GM21526 (cell line): ENCODE measurements at regions not wholly inside any gene's neighbourhood (a gene's known extent, or its start where the extent isn't known, plus 50 kb on each side); places are given as distances from the start of the nearest gene placed in this dataset.

Source experiments
- ATAC-seq: cut with Tn5 transposase; IDR thresholded peaks from one replicate; pipeline ENCODE4 v1.9.1; 2021; ENCODE audit warnings: moderate library complexity; ENCODE audit not compliant: unreplicated experiment, low FRiP score

DNA sequence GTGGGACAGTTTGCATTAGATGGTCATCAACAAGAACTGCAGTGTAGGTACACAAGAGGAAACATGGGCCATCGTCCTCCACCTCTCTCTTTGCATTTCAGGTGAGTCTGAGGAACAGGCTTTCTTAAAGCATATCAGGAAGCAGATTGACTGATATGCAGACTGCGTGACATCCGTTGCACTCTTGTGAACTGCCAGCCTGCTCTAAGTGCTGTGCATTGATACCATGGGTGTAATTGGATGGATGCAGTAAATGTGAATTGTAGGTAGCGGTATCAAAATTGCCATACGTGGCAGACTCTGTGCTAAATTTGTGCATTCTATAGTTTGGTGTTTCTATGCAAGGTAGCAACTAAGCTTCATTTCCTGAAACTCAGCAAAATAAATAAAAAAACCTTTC, 1008.3 kb downstream of the EFNB2 start:
- ATAC-seq: no peak

DNA sequence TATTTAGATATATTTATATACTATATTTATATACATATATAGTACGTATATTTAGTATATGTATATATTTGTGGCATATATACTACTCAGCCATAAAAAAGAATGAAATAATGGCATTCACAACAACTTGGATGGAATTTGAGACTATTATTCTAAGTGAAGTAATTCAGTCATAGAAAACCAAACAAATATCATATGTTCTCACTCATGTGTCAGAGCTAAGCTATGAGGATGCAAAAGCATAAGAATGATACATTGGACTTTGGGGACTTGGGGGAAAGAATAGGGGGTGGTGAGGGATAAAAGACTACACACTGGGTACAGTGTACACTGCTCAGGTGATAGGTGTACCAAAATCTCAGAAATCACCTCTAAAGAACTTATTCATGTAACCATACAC, 1015.7 kb downstream of the EFNB2 start:
- ATAC-seq: no peak

DNA sequence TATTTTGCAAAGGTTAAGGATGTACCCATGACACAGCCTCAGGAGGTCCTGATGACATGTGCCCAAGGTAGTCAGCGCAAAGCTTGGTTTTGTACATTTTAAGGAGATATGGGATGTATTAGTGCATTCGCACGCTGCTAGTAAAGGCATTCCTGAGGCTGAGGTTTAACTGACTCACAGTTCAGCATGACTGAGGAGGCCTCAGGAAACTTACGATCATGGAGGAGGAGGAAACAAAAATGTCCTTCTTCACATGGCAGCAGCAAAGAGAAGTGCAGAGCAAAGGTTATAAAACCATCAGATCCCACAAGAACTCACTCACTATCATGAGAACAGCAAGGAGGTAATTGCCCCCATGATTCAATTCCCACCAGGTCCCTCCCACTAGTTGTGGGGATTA, 1017.4 kb downstream of the EFNB2 start:
- ATAC-seq: no peak

DNA sequence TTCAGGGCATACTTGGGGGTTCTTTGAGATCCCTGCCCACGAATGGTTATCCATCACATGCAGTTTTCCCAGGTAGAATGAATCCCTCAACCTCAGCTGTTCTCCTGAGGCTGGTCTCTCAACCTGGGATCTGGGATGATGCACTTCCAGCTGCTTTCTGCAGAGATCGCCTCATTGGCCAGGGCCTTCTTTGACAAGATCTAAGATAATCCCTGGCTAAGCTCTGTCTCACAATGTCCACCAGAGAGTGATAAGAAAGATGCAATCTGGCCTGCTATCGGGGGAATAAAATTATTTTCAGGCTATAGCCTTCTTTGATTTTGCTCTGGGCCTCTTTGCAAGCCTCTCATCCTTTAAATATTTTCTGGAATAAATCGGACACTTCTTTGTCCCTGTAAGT, 1021.1 kb downstream of the EFNB2 start:
- no peak for ATAC-seq

DNA sequence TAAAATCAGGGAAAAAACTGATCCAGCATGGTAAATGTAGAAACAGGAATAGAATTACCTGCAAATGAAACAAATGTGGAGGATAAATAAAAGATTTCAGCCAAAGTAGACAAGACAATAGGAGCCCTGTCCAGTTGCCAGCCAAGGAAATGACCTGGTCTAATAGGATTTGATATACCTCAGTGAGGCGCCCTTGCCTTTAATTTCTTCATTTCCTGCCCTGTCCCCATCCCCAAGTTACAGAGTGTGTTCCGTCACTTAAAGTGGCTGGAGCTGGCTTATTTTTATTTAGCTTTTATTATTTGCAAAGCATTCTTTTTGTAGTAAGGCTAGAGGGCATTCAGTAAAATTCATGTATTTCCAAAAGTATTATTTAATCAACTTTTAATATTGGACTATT, 1022.0 kb downstream of the EFNB2 start:
- ATAC-seq: no peak

DNA sequence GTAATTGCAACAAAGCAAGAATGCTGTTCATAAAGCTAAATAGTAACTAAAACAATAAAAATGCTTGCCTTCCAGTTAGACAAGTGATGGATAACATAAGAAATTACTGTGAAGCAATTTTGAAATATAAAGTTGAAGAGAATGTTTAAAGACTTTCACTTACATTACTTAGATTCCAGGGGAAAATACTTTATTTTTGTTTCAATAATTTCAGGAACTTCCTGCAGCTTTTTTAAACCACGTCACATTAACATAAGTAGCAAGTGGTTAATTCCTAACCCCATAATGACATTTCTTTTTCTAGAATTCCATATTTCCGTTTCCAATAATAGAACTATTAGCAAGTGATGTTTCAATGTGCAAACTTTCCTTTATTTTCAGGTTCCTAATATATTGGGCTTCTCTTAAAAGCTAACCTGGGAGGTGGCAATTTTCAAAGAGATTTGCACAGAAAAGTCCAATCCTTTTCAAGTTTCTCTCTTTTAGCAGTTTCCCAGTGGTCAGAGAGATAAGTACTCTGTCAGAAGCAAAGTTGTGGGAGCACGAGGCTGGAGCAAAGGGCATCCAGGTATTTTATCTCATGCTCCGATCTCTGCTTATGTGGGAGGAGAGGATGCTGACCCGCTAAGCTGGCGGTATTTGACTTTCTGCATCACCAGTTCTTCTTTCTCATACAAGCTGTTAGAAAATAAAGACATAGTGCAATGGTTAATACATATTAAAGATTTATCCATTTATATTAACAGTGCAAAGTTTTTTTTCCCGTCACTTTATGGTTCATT, 1025.3 kb downstream of the EFNB2 start:
- no peak for ATAC-seq

DNA sequence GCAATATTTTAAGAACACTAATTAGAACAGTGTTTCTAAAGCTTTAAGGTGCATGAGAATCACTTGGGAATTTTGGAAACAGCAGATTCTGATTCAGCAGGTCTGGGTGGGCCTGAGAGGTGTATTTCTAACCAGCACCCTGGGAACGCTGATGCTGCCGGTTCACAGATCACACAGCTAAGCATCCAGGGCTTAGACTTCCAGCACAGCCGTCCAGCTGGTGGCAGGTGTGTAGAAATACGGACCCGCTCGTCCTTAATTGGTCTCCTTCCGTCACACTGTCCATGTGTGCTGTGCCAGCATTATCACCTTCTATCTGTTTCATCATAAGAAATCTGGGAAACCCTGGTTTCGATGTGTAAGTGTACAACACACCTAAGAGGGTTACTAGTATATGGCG, 1029.0 kb downstream of the EFNB2 start:
- ATAC-seq: no peak

DNA sequence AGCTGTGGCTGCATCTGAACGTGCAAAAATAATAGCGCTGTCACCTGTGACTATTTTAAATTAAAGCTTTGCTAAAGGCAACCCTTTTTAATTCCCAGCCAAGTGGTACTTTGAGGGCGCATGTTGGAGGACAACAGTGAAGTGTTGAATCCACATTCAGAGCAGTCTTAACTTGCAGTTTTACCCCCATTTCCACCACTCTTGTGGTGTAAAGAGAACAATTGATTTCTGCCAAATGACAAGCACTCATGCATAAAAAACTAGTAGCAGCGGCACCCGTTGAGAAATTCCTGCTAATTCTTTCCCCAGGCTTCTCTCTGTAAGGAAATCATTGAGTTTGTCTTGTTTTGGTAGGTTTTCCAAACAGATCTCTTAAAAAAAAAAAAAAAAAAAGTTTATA, 1033.3 kb downstream of the EFNB2 start:
- ATAC-seq: no peak

DNA sequence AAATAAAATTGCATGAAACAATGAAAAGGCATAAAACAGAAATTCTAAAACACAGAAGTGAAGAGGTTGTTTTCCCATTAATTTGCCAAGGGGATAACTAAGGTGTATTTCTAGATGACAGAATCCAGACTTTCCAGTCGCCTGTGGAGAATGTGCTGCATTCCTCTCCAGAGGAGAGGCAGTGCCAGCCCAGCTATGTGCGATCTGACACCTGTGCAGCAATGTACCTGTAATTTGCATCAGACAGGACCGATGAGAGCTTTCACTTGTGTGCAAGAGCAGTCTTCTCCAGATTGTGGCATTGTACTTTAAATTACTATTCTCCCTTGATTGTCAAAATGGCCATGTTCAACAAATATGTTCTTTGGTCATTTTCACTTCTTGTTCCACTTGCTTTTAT, 1037.9 kb downstream of the EFNB2 start:
- ATAC-seq: no peak

DNA sequence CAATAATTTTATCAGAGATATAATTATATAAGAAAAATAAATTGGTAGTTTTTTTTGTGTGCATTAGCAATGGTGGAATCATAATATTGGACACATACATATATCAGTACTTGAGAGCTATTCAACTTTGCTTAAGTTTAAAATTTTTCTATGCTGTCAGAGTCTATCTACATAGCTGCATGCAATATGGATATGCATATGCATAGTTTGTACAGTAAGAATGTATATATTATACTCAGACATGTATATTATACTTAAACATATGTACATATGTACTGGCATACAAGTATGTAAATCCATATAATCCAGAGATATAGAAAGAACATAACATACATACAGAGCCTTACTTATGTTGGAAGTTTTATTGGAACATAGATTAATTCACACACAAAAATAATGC, 1043.2 kb downstream of the EFNB2 start:
- no peak for ATAC-seq

DNA sequence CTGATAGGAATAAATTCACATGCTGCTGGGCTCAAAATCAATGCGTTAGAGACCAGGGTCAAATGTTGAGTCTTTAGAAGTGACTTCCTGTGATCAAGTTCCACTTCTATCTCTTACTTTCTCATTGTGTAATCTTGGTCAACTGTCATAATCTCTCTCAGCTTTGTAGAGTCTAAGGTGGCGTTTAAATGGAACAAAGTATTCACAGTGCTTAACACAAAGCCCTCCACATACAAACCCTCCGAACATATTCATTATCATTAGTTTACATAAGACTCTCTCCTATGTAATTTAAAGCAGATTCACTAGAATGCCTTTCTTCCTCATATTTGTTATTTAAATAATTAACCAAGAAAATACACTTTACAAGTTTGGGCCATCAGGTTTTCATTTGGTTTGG, 1044.1 kb downstream of the EFNB2 start:
- no peak for ATAC-seq

DNA sequence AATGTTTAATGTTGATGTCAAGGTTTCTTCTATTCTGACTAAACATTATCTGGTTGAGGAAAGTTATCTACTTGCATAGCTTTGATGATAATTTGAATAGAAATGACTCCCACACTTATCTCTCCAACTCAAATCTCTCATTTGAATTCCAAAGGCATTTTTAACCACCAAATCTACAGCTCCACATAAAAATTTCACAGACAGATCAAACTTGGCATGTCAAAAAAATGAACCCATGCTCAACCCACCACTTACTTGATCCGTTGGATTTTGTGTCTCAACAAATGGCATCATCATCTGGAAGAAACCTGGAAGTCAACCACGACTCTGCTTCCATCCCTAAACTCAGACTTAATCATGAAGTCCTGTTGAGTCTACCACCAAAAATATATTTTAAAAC, 1050.4 kb downstream of the EFNB2 start:
- no peak for ATAC-seq

DNA sequence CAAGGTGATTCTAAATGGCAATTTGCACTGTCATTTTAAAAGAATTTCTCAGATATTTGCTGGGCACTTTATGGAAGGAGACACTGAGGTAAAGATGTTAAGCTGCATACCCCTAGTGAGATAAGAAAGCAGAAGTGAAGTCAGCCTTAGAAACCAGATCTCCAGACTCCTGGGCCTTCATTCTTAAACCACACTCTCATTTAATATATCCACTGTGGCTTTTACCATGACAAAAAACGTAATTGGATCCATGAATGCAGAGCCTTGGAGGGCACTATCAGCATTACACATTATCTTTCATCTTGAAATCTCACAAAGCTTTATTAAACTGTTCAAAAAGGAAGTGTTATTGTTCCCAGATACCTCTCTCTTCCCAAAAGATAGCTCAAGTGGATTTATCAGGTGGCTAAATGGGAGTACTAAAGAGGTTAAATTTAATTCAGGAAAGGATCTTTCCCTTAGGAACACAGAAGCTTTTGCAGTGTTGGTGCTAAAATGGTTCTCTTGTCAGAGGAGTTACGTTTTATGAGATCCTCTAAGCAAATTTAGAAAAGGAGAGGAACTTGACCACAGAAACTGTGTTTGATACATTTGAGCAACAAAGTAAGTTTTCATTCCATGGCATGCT, 1060.4 kb downstream of the EFNB2 start:
- ATAC-seq: no peak

DNA sequence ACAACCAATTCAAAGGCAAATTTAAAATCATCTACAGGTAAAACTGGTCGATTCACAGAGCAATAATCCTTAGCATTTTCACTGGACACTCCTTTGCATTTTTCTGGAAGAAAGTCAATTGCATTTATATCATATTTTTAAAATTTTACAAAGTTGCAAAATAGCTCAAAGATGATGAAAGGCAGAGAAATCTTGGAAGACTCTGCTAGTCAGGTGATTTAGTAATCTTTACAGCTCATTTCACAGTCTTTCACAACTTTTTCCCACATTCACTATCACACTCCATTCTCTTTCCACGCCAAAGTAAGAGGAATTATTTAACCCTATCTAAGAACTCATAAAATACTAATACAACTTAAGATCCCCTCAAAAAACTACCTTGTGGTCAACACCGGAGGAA, 1063.8 kb downstream of the EFNB2 start:
- ATAC-seq: no peak

DNA sequence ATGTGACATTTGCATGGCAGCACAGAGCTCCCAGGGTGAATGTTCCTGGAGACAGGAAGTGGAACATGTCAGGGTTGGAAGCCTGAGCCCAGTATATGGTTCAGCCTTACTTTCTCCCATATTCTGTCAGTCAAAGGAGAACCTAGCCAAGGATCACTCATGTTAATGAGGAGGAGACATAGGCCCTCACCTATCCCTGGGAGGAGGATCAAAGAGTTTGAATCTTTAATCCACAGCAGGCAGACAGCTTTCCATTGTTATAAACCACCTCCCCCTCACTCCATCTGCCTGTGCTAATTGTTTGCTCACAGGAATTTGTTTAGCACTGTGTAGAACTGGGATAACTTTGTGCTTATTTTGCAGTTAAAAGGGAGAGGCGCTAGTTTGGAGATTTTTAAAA, 1069.1 kb downstream of the EFNB2 start:
- ATAC-seq: no peak

DNA sequence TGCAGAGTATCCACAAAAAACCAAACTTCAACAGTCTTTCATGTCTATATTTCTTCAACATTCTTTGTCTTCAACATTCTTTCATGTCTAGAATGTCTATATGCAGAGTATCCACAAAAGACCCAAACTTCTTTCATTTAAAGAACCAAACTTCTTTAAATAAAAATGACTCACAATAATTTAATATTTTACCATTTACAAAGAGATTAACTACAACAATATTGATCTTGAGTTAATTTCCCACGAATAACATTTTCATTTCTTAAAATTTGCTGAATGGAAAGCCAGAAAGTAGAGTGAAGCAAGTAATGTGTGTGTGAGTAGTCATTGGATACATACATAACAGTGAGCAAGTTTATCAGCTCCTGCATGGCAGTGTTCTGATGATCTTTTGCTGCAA, 1069.7 kb downstream of the EFNB2 start, which contains the start of gene DAOA:
Gene DAOA, plus strand, starts transcription at position 301 of the 400 bp plus-strand sequence.
- ATAC-seq: no peak

DNA sequence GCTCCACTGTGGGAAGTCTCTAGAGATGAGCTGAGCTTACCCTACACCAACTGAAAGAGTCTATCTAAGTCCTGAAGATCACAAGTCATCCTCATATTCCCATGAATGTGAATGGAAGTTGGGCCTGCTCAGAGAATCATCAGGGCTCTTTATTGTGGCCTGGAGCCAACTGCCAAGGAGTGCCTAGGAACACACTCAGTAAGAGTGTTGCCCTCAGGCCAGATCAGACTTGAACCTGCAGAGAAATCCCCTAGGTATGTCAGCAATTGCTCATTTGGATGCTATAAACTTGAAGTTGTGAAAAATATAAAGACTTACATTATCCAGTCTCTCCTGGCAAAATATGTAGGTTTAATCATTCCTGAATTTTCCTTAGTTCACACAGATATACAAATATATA, 1070.2 kb downstream of the EFNB2 start:
- no peak for ATAC-seq

DNA sequence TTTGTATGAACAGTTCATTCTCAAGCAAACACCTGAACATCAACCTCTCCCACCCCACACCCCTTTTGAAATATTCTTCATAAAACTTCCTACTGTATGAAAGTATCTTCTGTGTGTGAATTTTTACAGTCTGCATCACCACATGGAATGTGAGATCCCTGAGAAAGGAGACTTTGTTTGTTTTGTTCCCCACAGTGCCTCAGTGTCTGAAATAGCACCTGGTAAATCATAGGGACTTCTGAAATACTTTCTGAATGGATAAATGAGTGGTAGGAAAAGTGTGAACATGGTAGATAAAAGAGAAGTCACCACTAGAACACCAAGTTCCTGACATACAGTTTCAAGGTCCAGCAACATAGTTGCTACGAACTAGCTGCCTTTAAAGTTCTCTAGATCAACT, 1071.2 kb downstream of the EFNB2 start:
- no peak for ATAC-seq

DNA sequence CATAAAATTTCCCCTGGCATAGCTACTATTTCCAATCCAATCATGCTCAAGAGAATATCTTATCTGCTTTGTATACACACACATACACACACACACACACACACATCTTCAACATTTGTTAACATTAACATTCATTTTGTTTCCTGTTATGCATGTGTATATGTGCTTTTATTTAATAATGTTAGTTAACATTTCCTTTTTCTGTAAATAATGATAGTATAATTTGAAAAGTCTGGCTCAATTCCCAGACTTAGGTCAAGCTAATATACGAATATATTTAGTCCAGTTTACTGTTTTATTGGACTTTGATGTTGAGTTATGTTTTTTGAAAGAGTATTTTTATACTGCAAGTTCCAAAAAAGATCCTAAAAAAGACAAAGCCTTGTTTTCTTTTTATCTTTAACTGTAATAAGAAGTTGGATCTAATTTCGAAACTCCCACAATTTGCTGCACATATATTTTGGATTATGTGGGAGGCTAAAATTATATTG, 1072.4 kb downstream of the EFNB2 start:
- no peak for ATAC-seq

DNA sequence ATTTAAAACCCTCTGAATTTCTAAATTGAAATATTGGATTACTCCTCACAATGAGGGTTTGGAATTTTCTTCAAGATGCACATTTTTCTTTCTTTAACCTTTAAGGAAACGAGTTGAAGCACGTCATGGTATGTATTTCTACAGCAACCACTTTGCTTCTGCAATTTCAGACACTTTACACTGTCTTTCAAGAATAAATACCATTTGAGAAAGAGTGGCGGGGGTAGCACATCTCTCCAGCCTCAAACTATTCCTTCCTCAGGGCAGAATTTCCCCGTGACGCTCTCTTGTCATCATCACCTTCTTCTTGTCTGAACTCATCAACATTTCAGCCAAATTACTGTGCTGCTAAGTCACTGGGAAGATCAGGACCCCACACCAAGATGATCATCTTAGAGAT, 1073.4 kb downstream of the EFNB2 start:
- no peak for ATAC-seq

DNA sequence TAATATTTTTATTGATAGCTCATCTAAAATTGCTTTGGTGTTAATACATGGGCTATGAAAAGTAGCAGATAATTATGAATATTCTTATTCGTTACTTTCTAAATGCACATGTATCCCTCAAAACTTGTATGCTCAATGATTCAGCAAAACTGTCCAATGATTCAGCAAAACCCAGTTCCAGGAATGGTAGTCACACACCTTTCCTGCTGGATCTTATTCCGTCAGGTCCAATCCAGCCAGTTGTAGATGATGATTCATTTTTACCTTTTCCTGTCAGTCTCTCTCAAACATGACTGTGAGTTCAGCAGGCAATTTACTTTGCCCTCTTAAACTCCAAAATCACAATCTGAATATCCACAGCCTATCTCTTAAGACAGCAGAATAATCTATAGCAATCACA, 1082.6 kb downstream of the EFNB2 start:
- ATAC-seq: no peak

DNA sequence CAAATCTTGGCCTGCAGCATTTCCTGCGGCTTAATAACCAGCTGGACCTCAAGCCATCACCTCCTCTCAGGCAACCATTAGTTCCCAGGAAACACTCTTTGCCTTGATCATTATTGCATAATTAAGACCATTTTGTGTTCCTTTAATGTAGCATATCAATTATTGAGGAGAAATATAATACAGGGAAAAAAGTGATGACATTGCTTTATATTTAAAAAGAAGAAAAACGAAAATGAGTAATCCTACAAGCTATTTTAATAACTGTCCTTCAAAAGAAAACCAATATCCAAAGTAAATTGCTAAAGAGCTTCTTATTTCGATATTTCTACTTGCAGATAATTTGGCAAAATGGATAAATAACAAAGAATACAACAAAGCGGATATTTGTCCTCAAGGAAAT, 1084.7 kb downstream of the EFNB2 start:
- ATAC-seq: no peak
